Body of pancreas (tissue), 4 donors: ENCODE measurements at regions not wholly inside any gene's neighbourhood (a gene's known extent, or its start where the extent isn't known, plus 50 kb on each side); places are given as distances from the start of the nearest gene placed in this dataset.

Experiments
- ATAC-seq: fragments of 150-250 bp; one replicate; pipeline ENCODE4 v1.9.1; 2016
- DNase-seq, 4 donors: peaks; one replicate each; pipeline ENCODE4 v3.0.0-alpha.2; 2019
- H3K27ac ChIP-seq, 4 donors: fragments of 200-600 bp; sonication (generic); 1 replicate in 3 of 4; 2 replicates in 1 of 4; pipeline versions ENCODE4 v1.5.1 to v1.6.1; 2016 to 2019; ENCODE audit warnings: mild to moderate bottlenecking in 1 of 4, mixed read lengths in 1 of 4, moderate library complexity in 1 of 4
- H3K27me3 ChIP-seq, 2 donors: fragments of 200-600 bp; sonication (generic); one replicate each; pipeline ENCODE4 v1.6.0; 2016; ENCODE audit warnings: mild to moderate bottlenecking in 1 of 2
- H3K36me3 ChIP-seq, 2 donors: fragments of 200-600 bp; sonication (generic); replicated peaks in 1 of 2; 2 replicates each; pipeline ENCODE4 v1.5.1; 2016; ENCODE audit warnings: low read depth in 2 of 2; ENCODE audit not compliant: insufficient read depth in 1 of 2
- H3K4me1 ChIP-seq: fragments of 200-600 bp; sonication (generic); one replicate; pipeline ENCODE4 v1.6.0; 2016
- H3K4me3 ChIP-seq, 2 donors: fragments of 200-600 bp; sonication (generic); 1 replicate in 1 of 2; 2 replicates in 1 of 2; pipeline ENCODE4 v1.5.1; 2016 to 2019
- H3K9me3 ChIP-seq, 3 donors: fragments of 200-600 bp; sonication (generic); 1 replicate in 2 of 3; 2 replicates in 1 of 3; pipeline ENCODE4 v1.5.1; 2016
- POLR2A ChIP-seq, 3 donors: fragments of 450-650 bp; IDR thresholded peaks; one replicate each; pipeline ENCODE4 v1.6.1; 2016; ENCODE audit warnings: antibody characterized with exemption in 3 of 3, mild to moderate bottlenecking in 2 of 3
- WGBS, 2 donors: methylation state at CpG; one replicate each; pipeline ENCODE4 v1.1.5; 2017; 5-methylcytosine and 5-hydroxymethylcytosine counted together
- intact Hi-C: fragments of 100-400 bp; cut with DNase I; formaldehyde crosslinking; loops from one replicate; pipeline ENCODE4 v1.15.1; 2023
- TF ChIP-seq, protein P1 (sequence below), 7 experiments: fragments of 450-650 bp in 4 of 7; fragments of 200-600 bp in 3 of 7; sonication (generic) in 3 of 7; IDR thresholded peaks; one replicate each; pipeline ENCODE4 v1.5.1; 2016 to 2019; ENCODE audit warnings: antibody characterized with exemption in 7 of 7

DNA sequence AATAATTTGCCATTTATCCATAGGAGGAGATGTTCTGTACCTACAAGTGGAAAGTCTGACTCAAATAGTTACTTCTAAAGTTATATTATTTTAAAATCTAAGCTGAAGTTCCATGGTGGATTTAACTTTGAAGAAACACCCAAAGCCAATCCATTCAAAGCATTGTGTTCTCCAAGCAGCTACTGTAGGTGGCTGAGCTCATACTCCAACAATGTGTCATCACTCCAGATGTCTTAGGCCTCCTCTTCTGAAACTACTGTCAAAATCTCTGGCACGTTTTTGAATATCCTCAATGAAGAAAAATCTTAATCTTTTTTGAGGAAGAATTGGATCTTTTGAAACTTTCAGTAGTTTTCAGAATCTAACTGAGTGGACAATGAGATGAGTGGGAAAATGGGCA lies 169.1 kb downstream of the PTEN start:
- Histone ChIP-seq H3K4me3 (no peak overlapping the region), H3K27ac (no peak overlapping the region), H3K9me3 (no peaks in the 10 kb centered on the region), H3K27me3 (no peaks in the 10 kb centered on the region), H3K4me1 (peaks cover 11% of the 10 kb centered on the region), H3K36me3 (no peaks in the 10 kb centered on the region)
- WGBS, 2 donors, result 65 to 78% methylated on average over 1 of the region's 1 CpG
- no peak for TF ChIP-seq POLR2A (IDR thresholded peaks at IDR 0.05)
- TF ChIP-seq, protein P1, sequence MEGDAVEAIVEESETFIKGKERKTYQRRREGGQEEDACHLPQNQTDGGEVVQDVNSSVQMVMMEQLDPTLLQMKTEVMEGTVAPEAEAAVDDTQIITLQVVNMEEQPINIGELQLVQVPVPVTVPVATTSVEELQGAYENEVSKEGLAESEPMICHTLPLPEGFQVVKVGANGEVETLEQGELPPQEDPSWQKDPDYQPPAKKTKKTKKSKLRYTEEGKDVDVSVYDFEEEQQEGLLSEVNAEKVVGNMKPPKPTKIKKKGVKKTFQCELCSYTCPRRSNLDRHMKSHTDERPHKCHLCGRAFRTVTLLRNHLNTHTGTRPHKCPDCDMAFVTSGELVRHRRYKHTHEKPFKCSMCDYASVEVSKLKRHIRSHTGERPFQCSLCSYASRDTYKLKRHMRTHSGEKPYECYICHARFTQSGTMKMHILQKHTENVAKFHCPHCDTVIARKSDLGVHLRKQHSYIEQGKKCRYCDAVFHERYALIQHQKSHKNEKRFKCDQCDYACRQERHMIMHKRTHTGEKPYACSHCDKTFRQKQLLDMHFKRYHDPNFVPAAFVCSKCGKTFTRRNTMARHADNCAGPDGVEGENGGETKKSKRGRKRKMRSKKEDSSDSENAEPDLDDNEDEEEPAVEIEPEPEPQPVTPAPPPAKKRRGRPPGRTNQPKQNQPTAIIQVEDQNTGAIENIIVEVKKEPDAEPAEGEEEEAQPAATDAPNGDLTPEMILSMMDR (IDR thresholded peaks at IDR 0.05), result no peak
- no peak for DNase-seq
- intact Hi-C loops, result no loop called here
- ATAC-seq, result no peak

DNA sequence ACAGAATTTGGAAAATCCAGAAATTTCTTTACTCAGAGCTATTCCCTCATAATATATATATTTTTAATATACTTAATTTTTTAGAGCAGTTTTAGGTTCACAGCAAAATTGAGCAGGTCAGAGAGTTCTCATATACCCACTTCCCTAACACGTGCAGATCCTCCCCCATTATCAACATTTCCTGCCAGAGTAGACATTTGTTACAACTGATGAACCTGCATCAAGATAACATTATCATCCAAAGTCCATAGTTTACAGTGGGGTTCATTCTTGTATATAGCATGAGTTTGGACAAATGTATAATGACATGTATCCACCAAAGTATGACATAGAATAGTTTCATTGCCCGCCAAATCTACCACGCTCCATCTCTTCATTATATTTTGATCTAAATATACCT lies 170.0 kb downstream of the PTEN start:
- intact Hi-C loops, result no loop called here
- Histone ChIP-seq H3K4me3 (no peak overlapping the region), H3K9me3 (no peaks in the 10 kb centered on the region), H3K27ac (no peak overlapping the region), H3K36me3 (no peaks in the 10 kb centered on the region), H3K27me3 (no peaks in the 10 kb centered on the region), H3K4me1 (peaks cover 7% of the 10 kb centered on the region)
- WGBS, 2 donors, result 82 to 84% methylated on average over 3 of the region's 3 CpGs
- ATAC-seq (no peak), DNase-seq (no peak)
- TF ChIP-seq POLR2A (IDR thresholded peaks at IDR 0.05), result no peak
- TF ChIP-seq, protein P1 (IDR thresholded peaks at IDR 0.05), result no peak

DNA sequence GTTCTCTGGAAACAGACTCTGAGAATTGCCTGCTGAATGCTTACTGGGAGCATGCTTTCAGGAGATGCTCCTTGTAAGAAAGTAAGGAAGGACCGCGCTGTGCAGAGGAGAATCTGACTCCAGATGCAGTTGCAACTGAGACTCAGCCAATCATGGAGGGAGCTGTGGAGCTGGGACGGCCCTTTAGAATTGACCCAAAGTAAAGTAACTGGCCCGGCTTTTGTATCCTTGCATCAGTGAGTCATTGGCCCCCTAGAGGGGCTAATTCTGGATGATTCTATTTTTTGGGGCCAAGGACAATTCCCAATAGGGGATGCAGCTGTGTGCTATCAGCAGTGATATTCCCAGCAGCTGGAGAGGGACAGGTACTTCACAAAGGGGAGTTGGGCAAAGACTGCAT lies 170.4 kb downstream of the PTEN start:
- H3K27ac ChIP-seq, result no peak overlapping the region
- ATAC-seq (no peak), DNase-seq (no peak)
- TF ChIP-seq, protein P1 (IDR thresholded peaks at IDR 0.05), result no peak
- TF ChIP-seq POLR2A (IDR thresholded peaks at IDR 0.05), result no peak
- peaks cover 4% of the 10 kb centered on the region for H3K4me1 ChIP-seq
- no peaks in the 10 kb centered on the region for H3K36me3 ChIP-seq
- H3K4me3 ChIP-seq, result no peak overlapping the region
- intact Hi-C loops, result no loop called here
- no peaks in the 10 kb centered on the region for H3K9me3 ChIP-seq
- no peaks in the 10 kb centered on the region for H3K27me3 ChIP-seq
- WGBS, 2 donors, result 92 to 94% methylated on average over 4 of the region's 4 CpGs

DNA sequence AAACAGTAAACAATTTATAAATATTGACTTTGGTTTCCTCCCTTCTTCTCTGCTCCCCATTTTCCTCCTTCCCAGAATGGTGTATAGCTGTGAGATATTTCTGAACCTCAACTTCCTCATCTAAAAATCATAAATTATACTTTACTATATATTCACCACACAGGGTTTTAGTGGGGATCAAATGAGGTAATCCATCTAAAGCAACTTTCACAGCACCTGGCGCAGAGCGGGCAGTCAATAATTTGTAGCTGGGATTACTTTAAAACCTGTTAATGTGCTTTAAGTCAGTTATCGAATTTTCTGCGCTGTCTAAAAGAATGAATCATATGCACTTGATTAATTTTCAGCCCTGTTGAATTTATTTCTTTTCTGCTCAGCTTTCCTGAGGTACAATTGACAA lies 172.7 kb downstream of the PTEN start:
- no peak overlapping the region for H3K4me3 ChIP-seq
- no peak for DNase-seq
- ATAC-seq, result no peak
- intact Hi-C loops, result no loop called here
- H3K36me3 ChIP-seq, result no peaks in the 10 kb centered on the region
- H3K4me1 ChIP-seq, result no peaks in the 10 kb centered on the region
- TF ChIP-seq POLR2A (IDR thresholded peaks at IDR 0.05), result no peak
- TF ChIP-seq, protein P1 (IDR thresholded peaks at IDR 0.05), result no peak
- 79 to 84% methylated on average over 4 of the region's 4 CpGs for WGBS, 2 donors
- H3K27me3 ChIP-seq, result no peaks in the 10 kb centered on the region
- H3K9me3 ChIP-seq, result no peaks in the 10 kb centered on the region
- H3K27ac ChIP-seq, result no peak overlapping the region

DNA sequence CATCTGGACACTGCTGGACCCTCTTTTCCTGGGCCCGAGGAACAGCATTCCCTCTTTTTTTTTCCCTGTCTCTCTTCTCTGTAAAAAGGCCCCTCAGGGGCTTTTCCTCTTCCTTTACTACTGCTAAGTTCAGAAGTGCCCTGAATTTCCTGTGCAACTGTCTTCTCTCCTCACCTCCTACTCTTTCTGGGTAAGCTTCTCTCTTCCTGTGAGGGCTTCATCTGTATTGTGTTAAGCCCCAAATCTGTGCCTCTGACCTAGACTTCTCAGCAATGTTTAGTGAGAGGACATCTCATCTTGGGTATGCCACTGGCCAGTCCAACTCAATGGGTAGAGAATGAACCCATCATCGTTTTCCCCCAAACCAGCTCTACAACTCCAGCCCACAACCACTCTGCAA lies 174.2 kb downstream of the PTEN start:
- peaks cover 14% of the 10 kb centered on the region for H3K4me1 ChIP-seq
- WGBS, 2 donors, result 79 to 86% methylated on average over 2 of the region's 2 CpGs
- no peak overlapping the region for H3K4me3 ChIP-seq
- intact Hi-C loops, result no loop called here
- no peaks in the 10 kb centered on the region for H3K27me3 ChIP-seq
- DNase-seq (no peak), ATAC-seq (no peak)
- no peak overlapping the region for H3K27ac ChIP-seq
- no peaks in the 10 kb centered on the region for H3K36me3 ChIP-seq
- no peak for TF ChIP-seq POLR2A (IDR thresholded peaks at IDR 0.05)
- TF ChIP-seq, protein P1 (IDR thresholded peaks at IDR 0.05), result no peak
- H3K9me3 ChIP-seq, result no peaks in the 10 kb centered on the region
